PC-9 (cell line): ENCODE measurements at regions not wholly inside any gene's neighbourhood (a gene's known extent, or its start where the extent isn't known, plus 50 kb on each side); places are given as distances from the start of the nearest gene placed in this dataset.

ENCODE experiments used
- CTCF ChIP-seq: fragments of 200-600 bp; sonication (generic); conservative IDR thresholded peaks from 2 replicates; pipeline ENCODE4 v1.6.1; 2017; ENCODE audit warnings: mixed run types, antibody characterized with exemption, mild to moderate bottlenecking, moderate library complexity
- EZH2 ChIP-seq: fragments of 200-600 bp; sonication (generic); IDR thresholded peaks from 2 replicates; pipeline ENCODE4 v1.8.0; 2017; ENCODE audit warnings: antibody characterized with exemption, low read depth

DNA sequence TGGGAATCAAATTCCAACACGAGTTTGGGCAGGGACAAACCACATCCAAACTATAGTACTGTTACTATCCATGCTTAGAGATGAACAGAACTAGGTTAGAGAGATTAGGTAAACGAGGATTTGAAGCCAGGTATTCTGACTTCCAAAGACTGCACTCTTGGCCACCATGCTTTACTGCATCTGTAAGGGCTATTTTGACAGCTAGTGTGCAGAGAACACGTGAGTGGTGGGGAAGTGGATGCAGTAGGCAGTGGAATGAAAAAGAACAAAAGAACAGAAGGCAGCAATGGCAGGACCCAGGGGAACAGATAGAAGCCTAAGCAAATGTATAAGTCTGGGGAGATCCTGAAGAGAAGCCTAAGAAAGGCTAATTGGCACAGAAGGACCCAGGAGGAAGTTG is 59.1 kb upstream of the GJA8 start:
- TF ChIP-seq CTCF: no peak
- TF ChIP-seq EZH2: no peak
